PC-3 (cell line): ENCODE measurements at regions not wholly inside any gene's neighbourhood (a gene's known extent, or its start where the extent isn't known, plus 50 kb on each side); places are given as distances from the start of the nearest gene placed in this dataset.

Experiments used
- ATAC-seq: fragments of 200-7000 bp; cut with Tn5 transposase; 2 replicates; pipeline ENCODE4 v1.9.1; 2020; ENCODE audit warnings: mild to moderate bottlenecking, moderate library complexity
- BruUV-seq: library from RNA; stranded (reverse); fragments of 400-500 nt; replicated peaks from 2 replicates; lab custom pipeline; 2021; lab: Mats Ljungman, UMichigan
- CTCF ChIA-PET: fragments of 300-600 bp; sonication (Branson Sonifier 250); formaldehyde crosslinking; loops from one replicate; lab custom pipeline; 2022; ENCODE audit warnings: antibody characterized with exemption; lab: Charles Lee
- POLR2A ChIA-PET: fragments of 300-600 bp; sonication (Branson Sonifier 250); formaldehyde crosslinking; loops from one replicate; lab custom pipeline; 2022; ENCODE audit warnings: antibody characterized with exemption; ENCODE audit not compliant: unreplicated experiment; lab: Charles Lee
- DNase-seq: peaks from one replicate; pipeline ENCODE4 v3.0.0-alpha.2; 2015
- H2AFZ ChIP-seq: fragments of 300-600 bp; sonication (generic); 2 replicates; pipeline ENCODE4 v1.6.0; 2016; ENCODE audit warnings: antibody characterized with exemption, low read length
- H3F3A ChIP-seq: fragments of 300-600 bp; sonication (generic); one replicate; pipeline ENCODE4 v1.6.0; 2017; ENCODE audit warnings: antibody characterized with exemption, low read length, control low read depth, mild to moderate bottlenecking; ENCODE audit not compliant: unreplicated experiment
- H3K27ac ChIP-seq: fragments of 300-600 bp; sonication (generic); 2 replicates; pipeline ENCODE4 v1.5.1; 2016; ENCODE audit warnings: mild to moderate bottlenecking, low read length
- H3K27me3 ChIP-seq: fragments of 300-600 bp; sonication (generic); 2 replicates; pipeline ENCODE4 v1.6.1; 2016; ENCODE audit warnings: low read length, mixed read lengths
- H3K36me3 ChIP-seq: fragments of 300-600 bp; sonication (generic); 2 replicates; pipeline ENCODE4 v1.6.1; 2016; ENCODE audit warnings: low read depth, mixed run types, low read length, mixed read lengths
- H3K4me1 ChIP-seq: fragments of 300-600 bp; sonication (generic); 2 replicates; pipeline ENCODE4 v1.5.1; 2016; ENCODE audit warnings: low read length; ENCODE audit not compliant: insufficient read depth
- H3K4me2 ChIP-seq: fragments of 300-600 bp; sonication (generic); 2 replicates; pipeline ENCODE4 v1.6.0; 2016; ENCODE audit warnings: low read length
- H3K4me3 ChIP-seq: fragments of 300-600 bp; sonication (generic); 2 replicates; pipeline ENCODE4 v1.5.1; 2016; ENCODE audit warnings: mild to moderate bottlenecking, low read length, mixed read lengths
- H3K79me2 ChIP-seq: fragments of 300-600 bp; sonication (generic); 2 replicates; pipeline ENCODE4 v1.6.1; 2017; ENCODE audit warnings: low read length, mixed read lengths
- H3K9ac ChIP-seq: fragments of 300-600 bp; sonication (generic); 2 replicates; pipeline ENCODE4 v1.6.0; 2016; ENCODE audit warnings: mild to moderate bottlenecking, low read length
- H3K9me2 ChIP-seq: fragments of 300-600 bp; sonication (generic); replicated peaks from 2 replicates; pipeline ENCODE4 v1.6.1; 2016; ENCODE audit warnings: mixed run types, low read length, mixed read lengths
- H3K9me3 ChIP-seq: fragments of 300-600 bp; sonication (generic); 2 replicates; pipeline ENCODE4 v1.6.1; 2016; ENCODE audit warnings: low read length, mixed read lengths
- H4K20me1 ChIP-seq: fragments of 300-600 bp; sonication (generic); 2 replicates; pipeline ENCODE4 v1.6.1; 2016; ENCODE audit warnings: low read length, mixed read lengths
- EZH2 ChIP-seq: fragments of 300-600 bp; sonication (generic); IDR thresholded peaks from one replicate; pipeline ENCODE4 v1.6.1; 2017; ENCODE audit warnings: antibody characterized with exemption, mild to moderate bottlenecking, low read length; ENCODE audit not compliant: unreplicated experiment
- EZH2phosphoT487 ChIP-seq: fragments of 300-600 bp; sonication (generic); IDR thresholded peaks from 2 replicates; pipeline ENCODE4 v1.6.1; 2018; ENCODE audit warnings: mild to moderate bottlenecking, antibody characterized with exemption, low read length, borderline replicate concordance
- intact Hi-C: fragments of 100-400 bp; cut with micrococcal nuclease; formaldehyde crosslinking; loops from 2 replicates; pipeline ENCODE4 v1.9.0; 2023
- TF ChIP-seq, protein P1 (sequence below): fragments of 300-600 bp; sonication (generic); conservative IDR thresholded peaks from 2 replicates; pipeline ENCODE4 v1.5.1; 2017; ENCODE audit warnings: antibody characterized with exemption, low read depth, mild to moderate bottlenecking, low read length

DNA sequence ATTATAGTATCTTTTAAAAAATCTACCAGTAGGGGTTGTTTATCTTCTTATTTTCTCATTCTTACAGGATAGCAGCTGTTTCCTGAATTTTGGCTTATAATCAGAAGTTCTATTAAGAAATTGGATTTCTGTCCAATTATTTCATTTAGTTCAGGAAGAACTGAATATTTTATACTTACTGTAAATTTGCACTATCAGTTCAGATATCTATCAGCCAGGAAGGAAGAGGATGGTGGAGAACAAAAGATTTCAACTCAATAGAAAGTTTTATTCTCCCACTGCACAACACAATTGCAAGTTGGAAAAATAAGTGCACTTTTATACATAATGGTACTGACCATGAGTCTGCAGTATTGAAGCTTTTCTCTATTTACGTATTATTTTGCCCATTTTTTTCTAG, 400.9 kb downstream of the PLOD2 start:
- H3K9me2 ChIP-seq: no peaks in the 10 kb centered on the region
- TF ChIP-seq, protein P1, sequence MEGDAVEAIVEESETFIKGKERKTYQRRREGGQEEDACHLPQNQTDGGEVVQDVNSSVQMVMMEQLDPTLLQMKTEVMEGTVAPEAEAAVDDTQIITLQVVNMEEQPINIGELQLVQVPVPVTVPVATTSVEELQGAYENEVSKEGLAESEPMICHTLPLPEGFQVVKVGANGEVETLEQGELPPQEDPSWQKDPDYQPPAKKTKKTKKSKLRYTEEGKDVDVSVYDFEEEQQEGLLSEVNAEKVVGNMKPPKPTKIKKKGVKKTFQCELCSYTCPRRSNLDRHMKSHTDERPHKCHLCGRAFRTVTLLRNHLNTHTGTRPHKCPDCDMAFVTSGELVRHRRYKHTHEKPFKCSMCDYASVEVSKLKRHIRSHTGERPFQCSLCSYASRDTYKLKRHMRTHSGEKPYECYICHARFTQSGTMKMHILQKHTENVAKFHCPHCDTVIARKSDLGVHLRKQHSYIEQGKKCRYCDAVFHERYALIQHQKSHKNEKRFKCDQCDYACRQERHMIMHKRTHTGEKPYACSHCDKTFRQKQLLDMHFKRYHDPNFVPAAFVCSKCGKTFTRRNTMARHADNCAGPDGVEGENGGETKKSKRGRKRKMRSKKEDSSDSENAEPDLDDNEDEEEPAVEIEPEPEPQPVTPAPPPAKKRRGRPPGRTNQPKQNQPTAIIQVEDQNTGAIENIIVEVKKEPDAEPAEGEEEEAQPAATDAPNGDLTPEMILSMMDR: no peak
- TF ChIP-seq EZH2phosphoT487: no peak
- TF ChIP-seq EZH2: no peak
- intact Hi-C loops: loop anchor here (10.0 kb wide), 2 partner anchors 985 to 1875 kb away; no protein-coding TSS in a partner anchor
- no peaks in the 10 kb centered on the region for H3K4me1 ChIP-seq
- H3K4me2 ChIP-seq: no peak overlapping the region
- no peak for ATAC-seq
- H3K4me3 ChIP-seq: no peak overlapping the region
- CTCF ChIA-PET: no interaction called here
- H3K27ac ChIP-seq: no peak overlapping the region
- BruUV-seq: no TSS peak
- no peak overlapping the region for H3K9ac ChIP-seq
- no peaks in the 10 kb centered on the region for H3K36me3 ChIP-seq
- H3K27me3 ChIP-seq: no peaks in the 10 kb centered on the region
- DNase-seq: no peak
- H3K9me3 ChIP-seq: no peaks in the 10 kb centered on the region
- POLR2A ChIA-PET: no interaction called here
- no peak overlapping the region for H2AFZ ChIP-seq
- no peaks in the 10 kb centered on the region for H3F3A ChIP-seq
- H4K20me1 ChIP-seq: no peaks in the 10 kb centered on the region
- H3K79me2 ChIP-seq: no peaks in the 10 kb centered on the region

DNA sequence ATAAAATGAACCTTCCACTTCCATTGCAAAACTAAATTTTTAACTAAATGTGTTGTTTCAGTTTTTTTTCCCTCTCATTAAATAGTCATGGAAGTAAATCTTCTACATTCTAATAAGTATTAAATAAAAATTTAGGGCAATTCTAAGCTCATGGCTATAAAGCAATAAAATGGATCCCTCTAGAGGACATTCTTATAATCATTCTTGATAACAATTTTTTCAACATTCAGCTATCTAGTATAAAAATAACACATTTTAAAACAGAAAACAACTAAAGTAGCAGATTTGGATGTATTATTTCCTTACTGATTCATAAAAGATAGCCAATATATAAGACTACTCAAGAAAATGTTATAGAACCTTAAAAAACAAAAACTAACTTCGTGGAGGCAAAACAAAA, 393.1 kb downstream of the PLOD2 start:
- DNase-seq (peak; percentile 23), ATAC-seq (no peak)
- Histone ChIP-seq H4K20me1 (no peaks in the 10 kb centered on the region), H2AFZ (no peak overlapping the region), H3K4me2 (no peak overlapping the region), H3K9me3 (no peaks in the 10 kb centered on the region), H3K36me3 (no peaks in the 10 kb centered on the region), H3K27me3 (no peaks in the 10 kb centered on the region), H3K4me3 (no peak overlapping the region), H3K4me1 (no peaks in the 10 kb centered on the region), H3K9me2 (no peaks in the 10 kb centered on the region), H3F3A (no peaks in the 10 kb centered on the region), H3K79me2 (no peaks in the 10 kb centered on the region), H3K27ac (no peak overlapping the region), H3K9ac (no peak overlapping the region)
- TF ChIP-seq EZH2phosphoT487: no peak
- no peak for TF ChIP-seq EZH2
- TF ChIP-seq, protein P1: peak; percentile 54
- ChIA-PET POLR2A (no interaction called here), CTCF (interaction anchor here (0.6 to 1.1 kb wide), 4 partner anchors 9 to 1992 kb away, joined by 3 to 4 read pairs (median 4); no protein-coding TSS in a partner anchor)
- intact Hi-C loops: loop anchor here (1.0 to 10.0 kb wide), 3 partner anchors 502 to 1883 kb away; no protein-coding TSS in a partner anchor
- no TSS peak for BruUV-seq

DNA sequence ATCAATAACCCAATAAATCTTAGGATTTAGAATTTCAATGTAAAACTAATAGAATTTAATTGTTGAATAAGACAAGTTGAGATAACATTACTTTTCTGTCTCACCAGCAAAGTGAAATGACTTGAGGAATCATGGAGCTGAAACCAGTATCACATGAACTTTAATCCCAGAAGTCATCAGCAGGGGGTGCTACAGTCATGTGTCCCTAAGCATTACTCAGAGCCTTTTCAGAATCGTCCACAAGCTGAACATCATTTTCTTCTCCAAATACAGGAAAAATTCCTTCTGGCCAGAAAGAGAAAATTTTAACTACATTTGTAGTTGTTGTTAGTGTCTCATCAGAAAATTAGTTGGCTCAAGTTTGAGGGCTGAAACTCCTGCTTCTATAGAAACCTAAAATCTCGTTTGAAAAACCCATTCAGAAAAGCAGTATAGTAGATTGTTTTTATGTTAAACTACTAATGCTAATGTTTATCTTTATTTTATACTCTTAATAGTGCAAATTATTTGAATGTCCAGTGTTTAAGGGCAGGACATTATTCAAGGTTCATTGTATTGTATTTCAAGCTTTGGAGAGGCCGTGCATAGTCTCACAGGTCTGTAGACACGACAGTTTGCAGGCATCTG, 384.1 kb downstream of the PLOD2 start:
- intact Hi-C loops: loop anchor here (1.0 kb wide), 2 partner anchors 250 to 410 kb away; no protein-coding TSS in a partner anchor
- Histone ChIP-seq H3K27me3 (no peaks in the 10 kb centered on the region), H3F3A (no peaks in the 10 kb centered on the region), H2AFZ (no peak overlapping the region), H3K9me2 (no peaks in the 10 kb centered on the region), H3K4me1 (no peaks in the 10 kb centered on the region), H3K4me3 (no peak overlapping the region), H3K9ac (no peak overlapping the region), H3K79me2 (no peaks in the 10 kb centered on the region), H3K27ac (no peak overlapping the region), H3K36me3 (no peaks in the 10 kb centered on the region), H3K4me2 (no peak overlapping the region), H4K20me1 (no peaks in the 10 kb centered on the region), H3K9me3 (no peaks in the 10 kb centered on the region)
- TF ChIP-seq EZH2phosphoT487: no peak
- TF ChIP-seq, protein P1: peak; percentile 72
- peak; percentile 67 for DNase-seq
- BruUV-seq: no TSS peak
- peak; percentile 35; the same call in 1 of the 2 replicates for ATAC-seq
- ChIA-PET CTCF (interaction anchor here (0.6 to 1.1 kb wide), 6 partner anchors 9 to 1805 kb away, joined by 3 to 5 read pairs (median 3); partner anchors contain the start of gene DIPK2A), POLR2A (interaction anchor here (0.6 kb wide), 1 partner anchor 249 kb away, joined by 6 read pairs; no protein-coding TSS in a partner anchor)
